ENCODE measurements at regions not wholly inside any gene's neighbourhood (a gene's known extent, or its start where the extent isn't known, plus 50 kb on each side); places are given as distances from the start of the nearest gene placed in this dataset.

DNA sequence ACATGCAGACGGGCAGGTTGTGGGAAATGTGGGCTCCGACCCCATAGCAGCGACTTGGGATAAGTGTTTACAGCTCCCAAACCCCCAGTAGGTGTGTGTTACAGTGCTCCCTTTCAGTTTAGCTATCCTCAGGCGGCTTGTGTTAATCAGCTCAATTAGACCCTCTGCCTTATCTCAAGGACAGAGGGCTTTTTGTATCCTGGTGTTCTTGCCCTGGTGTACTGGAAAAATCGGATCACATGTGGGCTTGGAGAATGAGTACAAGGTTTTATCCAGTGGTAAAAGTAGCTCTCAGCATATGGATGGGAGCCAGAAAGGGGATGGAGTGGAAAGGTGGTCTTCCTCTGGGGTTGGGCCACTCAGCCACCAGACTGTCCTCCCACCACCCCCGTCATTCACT, 264.7 kb upstream of the SYT4 start:
- Histone ChIP-seq H3K27me3 (ENCODE audit: insufficient read depth, low read length) (no peaks in the 10 kb centered on the region), H3K9me2 (ENCODE audit: insufficient read depth) (no peaks in the 10 kb centered on the region), H3K27ac (ENCODE audit: low read depth, low read length) (no peak overlapping the region), H3K4me1 (ENCODE audit: control insufficient read depth in 1 of 2, insufficient read depth in 2 of 2, low read length in 2 of 2) (no peaks in the 10 kb centered on the region), H3K9ac (ENCODE audit: low read length) (no peak overlapping the region), H3K4me2 (ENCODE audit: low read length) (no peak overlapping the region), H4K20me1 (ENCODE audit: insufficient read depth) (no peaks in the 10 kb centered on the region), H2AFZ (ENCODE audit: low read depth, low read length, poor library complexity, severe bottlenecking) (no peak overlapping the region), H3K4me3 (replicated peaks in 1 of 2; ENCODE audit: low read depth in 1 of 2, low read length in 2 of 2) (no peak overlapping the region), H3K79me2 (ENCODE audit: insufficient read depth, low read length) (no peaks in the 10 kb centered on the region), H3K36me3 (ENCODE audit: control insufficient read depth in 1 of 2, insufficient read depth in 2 of 2, low read length in 2 of 2) (no peaks in the 10 kb centered on the region), H3K9me3 (ENCODE audit: control insufficient read depth in 1 of 2, insufficient read depth in 1 of 2, low read depth in 1 of 2, low read length in 2 of 2) (peaks cover 11 to 15% of the 10 kb centered on the region in 2 experiments; a peak in 2 of 4 replicates)
- RAD21 ChIA-PET (ENCODE audit: low non-redundant PET in 1 of 2, low total read pairs in 2 of 2, uncharacterized antibody in 2 of 2, unreplicated experiment in 2 of 2): no interaction called here
- POLR2A ChIA-PET: no interaction called here
- CTCF ChIA-PET: no interaction called here
- intact Hi-C loops (cut with micrococcal nuclease): no loop called here
- no peak for DNase-seq (ENCODE audit: low read depth, low spot score)
- no peak for ATAC-seq
- no TSS peak for BruUV-seq (replicated peaks)
- TF ChIP-seq JUND (IDR thresholded peaks at IDR 0.05) (no peak), SIN3A (IDR thresholded peaks at IDR 0.05; ENCODE audit: low read depth) (no peak), FOSL1 (IDR thresholded peaks at IDR 0.05; ENCODE audit: low read depth) (no peak), SP1 (IDR thresholded peaks at IDR 0.05; ENCODE audit: low read depth) (no peak), CBX3 (IDR thresholded peaks at IDR 0.05; ENCODE audit: low read depth) (no peak), ELF1 (IDR thresholded peaks at IDR 0.05; ENCODE audit: borderline replicate concordance, low read depth) (no peak), TCF7L2 (IDR thresholded peaks at IDR 0.05; ENCODE audit: borderline replicate concordance, extremely low read depth, insufficient read depth, insufficient read length) (no peak), CEBPB (IDR thresholded peaks at IDR 0.05; ENCODE audit: low read depth) (no peak), RAD21 (IDR thresholded peaks at IDR 0.05; ENCODE audit: low read depth) (no peak), POLR2AphosphoS5 (IDR thresholded peaks at IDR 0.05; ENCODE audit: low read depth, low read length) (no peak), ZFX (IDR thresholded peaks at IDR 0.05) (no peak), EGR1 (IDR thresholded peaks at IDR 0.05; ENCODE audit: low read depth) (no peak)
- TF ChIP-seq, protein P1, sequence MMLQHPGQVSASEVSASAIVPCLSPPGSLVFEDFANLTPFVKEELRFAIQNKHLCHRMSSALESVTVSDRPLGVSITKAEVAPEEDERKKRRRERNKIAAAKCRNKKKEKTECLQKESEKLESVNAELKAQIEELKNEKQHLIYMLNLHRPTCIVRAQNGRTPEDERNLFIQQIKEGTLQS (IDR thresholded peaks at IDR 0.05): no peak
- TF ChIP-seq, protein P2, sequence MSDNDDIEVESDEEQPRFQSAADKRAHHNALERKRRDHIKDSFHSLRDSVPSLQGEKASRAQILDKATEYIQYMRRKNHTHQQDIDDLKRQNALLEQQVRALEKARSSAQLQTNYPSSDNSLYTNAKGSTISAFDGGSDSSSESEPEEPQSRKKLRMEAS (IDR thresholded peaks at IDR 0.05): no peak
- TF ChIP-seq, protein P3, sequence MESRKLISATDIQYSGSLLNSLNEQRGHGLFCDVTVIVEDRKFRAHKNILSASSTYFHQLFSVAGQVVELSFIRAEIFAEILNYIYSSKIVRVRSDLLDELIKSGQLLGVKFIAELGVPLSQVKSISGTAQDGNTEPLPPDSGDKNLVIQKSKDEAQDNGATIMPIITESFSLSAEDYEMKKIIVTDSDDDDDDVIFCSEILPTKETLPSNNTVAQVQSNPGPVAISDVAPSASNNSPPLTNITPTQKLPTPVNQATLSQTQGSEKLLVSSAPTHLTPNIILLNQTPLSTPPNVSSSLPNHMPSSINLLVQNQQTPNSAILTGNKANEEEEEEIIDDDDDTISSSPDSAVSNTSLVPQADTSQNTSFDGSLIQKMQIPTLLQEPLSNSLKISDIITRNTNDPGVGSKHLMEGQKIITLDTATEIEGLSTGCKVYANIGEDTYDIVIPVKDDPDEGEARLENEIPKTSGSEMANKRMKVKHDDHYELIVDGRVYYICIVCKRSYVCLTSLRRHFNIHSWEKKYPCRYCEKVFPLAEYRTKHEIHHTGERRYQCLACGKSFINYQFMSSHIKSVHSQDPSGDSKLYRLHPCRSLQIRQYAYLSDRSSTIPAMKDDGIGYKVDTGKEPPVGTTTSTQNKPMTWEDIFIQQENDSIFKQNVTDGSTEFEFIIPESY (IDR thresholded peaks at IDR 0.05; ENCODE audit: extremely low read depth, insufficient replicate concordance, low read length): no peak
- TF ChIP-seq, protein P4, sequence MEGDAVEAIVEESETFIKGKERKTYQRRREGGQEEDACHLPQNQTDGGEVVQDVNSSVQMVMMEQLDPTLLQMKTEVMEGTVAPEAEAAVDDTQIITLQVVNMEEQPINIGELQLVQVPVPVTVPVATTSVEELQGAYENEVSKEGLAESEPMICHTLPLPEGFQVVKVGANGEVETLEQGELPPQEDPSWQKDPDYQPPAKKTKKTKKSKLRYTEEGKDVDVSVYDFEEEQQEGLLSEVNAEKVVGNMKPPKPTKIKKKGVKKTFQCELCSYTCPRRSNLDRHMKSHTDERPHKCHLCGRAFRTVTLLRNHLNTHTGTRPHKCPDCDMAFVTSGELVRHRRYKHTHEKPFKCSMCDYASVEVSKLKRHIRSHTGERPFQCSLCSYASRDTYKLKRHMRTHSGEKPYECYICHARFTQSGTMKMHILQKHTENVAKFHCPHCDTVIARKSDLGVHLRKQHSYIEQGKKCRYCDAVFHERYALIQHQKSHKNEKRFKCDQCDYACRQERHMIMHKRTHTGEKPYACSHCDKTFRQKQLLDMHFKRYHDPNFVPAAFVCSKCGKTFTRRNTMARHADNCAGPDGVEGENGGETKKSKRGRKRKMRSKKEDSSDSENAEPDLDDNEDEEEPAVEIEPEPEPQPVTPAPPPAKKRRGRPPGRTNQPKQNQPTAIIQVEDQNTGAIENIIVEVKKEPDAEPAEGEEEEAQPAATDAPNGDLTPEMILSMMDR (IDR thresholded peaks at IDR 0.05 in 2 of 3, conservative IDR thresholded peaks at IDR 0.05 in 1 of 3; ENCODE audit: borderline replicate concordance in 1 of 3, insufficient read depth in 1 of 3, low read depth in 2 of 3, low read length in 2 of 3): no peak

Measured in HCT116 (cell line).